WTC11 (cell line): ENCODE measurements at regions not wholly inside any gene's neighbourhood (a gene's known extent, or its start where the extent isn't known, plus 50 kb on each side); places are given as distances from the start of the nearest gene placed in this dataset.

Experiments used
- ATAC-seq: fragments of 200-7000 bp; cut with Tn5 transposase; 2 replicates; pipeline ENCODE4 v1.10.0; 2021; ENCODE audit warnings: mild to moderate bottlenecking, moderate library complexity
- CTCF ChIA-PET: fragments of 300-600 bp; sonication (Branson Sonifier 250); formaldehyde crosslinking; loops from one replicate; lab custom pipeline; 2021; ENCODE audit warnings: antibody characterized with exemption; lab: Charles Lee
- POLR2A ChIA-PET: fragments of 350-600 bp; sonication (Branson Sonifier 250); formaldehyde crosslinking; loops from one replicate; lab custom pipeline; 2021; ENCODE audit warnings: antibody characterized with exemption; lab: Charles Lee
- DNase-seq: peaks from one replicate; pipeline ENCODE4 v3.0.0; 2021; ENCODE audit warnings: low spot score
- H3K27ac Mint-ChIP-seq: 2 replicates; pipeline ENCODE4 v1.8.0; 2021; ENCODE audit warnings: mixed read lengths
- H3K27me3 Mint-ChIP-seq: 2 replicates; pipeline ENCODE4 v1.8.0; 2021; ENCODE audit warnings: low read depth, mild to moderate bottlenecking, moderate library complexity, mixed read lengths
- H3K36me3 Mint-ChIP-seq: 2 replicates; pipeline ENCODE4 v1.8.0; 2021; ENCODE audit warnings: mixed read lengths
- H3K4me1 Mint-ChIP-seq: 2 replicates; pipeline ENCODE4 v1.8.0; 2022; ENCODE audit warnings: mixed read lengths
- H3K4me3 Mint-ChIP-seq: 2 replicates; pipeline ENCODE4 v1.8.0; 2021; ENCODE audit warnings: mild to moderate bottlenecking, moderate library complexity, mixed read lengths
- H3K9me3 Mint-ChIP-seq: 2 replicates; pipeline ENCODE4 v1.8.0; 2021; ENCODE audit warnings: mixed read lengths
- CREB1 ChIP-seq: sonication (generic); formaldehyde crosslinking; IDR thresholded peaks from 2 replicates; pipeline ENCODE4 v1.8.0; 2023; ENCODE audit warnings: mild to moderate bottlenecking, missing genetic modification reagents
- ETV6 ChIP-seq: sonication (generic); formaldehyde crosslinking; IDR thresholded peaks from 2 replicates; pipeline ENCODE4 v1.8.1; 2022; ENCODE audit warnings: mild to moderate bottlenecking, missing genetic modification reagents
- GABPB1 ChIP-seq: sonication (generic); formaldehyde crosslinking; IDR thresholded peaks from 2 replicates; pipeline ENCODE4 v1.8.1; 2023; ENCODE audit warnings: mild to moderate bottlenecking, missing genetic modification reagents
- GTF2I ChIP-seq: fragments of 250-450 bp; sonication (Bioruptor Pico); conservative IDR thresholded peaks from 2 replicates; pipeline ENCODE4 v1.4.0; 2021; ENCODE audit warnings: mild to moderate bottlenecking
- JUN ChIP-seq: sonication (generic); formaldehyde crosslinking; IDR thresholded peaks from 2 replicates; pipeline ENCODE4 v1.8.0; 2023; ENCODE audit warnings: mild to moderate bottlenecking, missing genetic modification reagents
- MYBL2 ChIP-seq: sonication (generic); formaldehyde crosslinking; IDR thresholded peaks from 2 replicates; pipeline ENCODE4 v1.8.1; 2023; ENCODE audit warnings: mild to moderate bottlenecking, moderate library complexity, missing genetic modification reagents
- SMAD4 ChIP-seq: sonication (generic); formaldehyde crosslinking; IDR thresholded peaks from 2 replicates; pipeline ENCODE4 v1.8.0; 2022; ENCODE audit warnings: mild to moderate bottlenecking, missing genetic modification reagents
- TCF7 ChIP-seq: sonication (generic); formaldehyde crosslinking; IDR thresholded peaks from 2 replicates; pipeline ENCODE4 v1.8.0; 2022; ENCODE audit warnings: mild to moderate bottlenecking, low read depth, missing genetic modification reagents, moderate library complexity
- ZNF121 ChIP-seq: sonication (generic); formaldehyde crosslinking; IDR thresholded peaks from 2 replicates; pipeline ENCODE4 v1.8.0; 2023; ENCODE audit warnings: missing genetic modification reagents
- ZNF219 ChIP-seq: sonication (generic); formaldehyde crosslinking; IDR thresholded peaks from 2 replicates; pipeline ENCODE4 v1.8.0; 2023; ENCODE audit warnings: missing genetic modification reagents, mild to moderate bottlenecking, borderline replicate concordance
- ZNF317 ChIP-seq: sonication (generic); formaldehyde crosslinking; IDR thresholded peaks from 2 replicates; pipeline ENCODE4 v1.8.1; 2023; ENCODE audit warnings: low read depth, mild to moderate bottlenecking, moderate library complexity, missing genetic modification reagents, borderline replicate concordance
- ZNF396 ChIP-seq: fragments of 250-450 bp; sonication (Bioruptor Pico); IDR thresholded peaks from 2 replicates; pipeline ENCODE4 v1.8.0; 2021; ENCODE audit warnings: mild to moderate bottlenecking, moderate library complexity, borderline replicate concordance
- ZNF416 ChIP-seq: fragments of 250-450 bp; sonication (Bioruptor Pico); IDR thresholded peaks from 2 replicates; pipeline ENCODE4 v1.9.0; 2021; ENCODE audit warnings: mild to moderate bottlenecking, inconsistent platforms
- TF ChIP-seq, protein P1 (sequence below): sonication (generic); formaldehyde crosslinking; IDR thresholded peaks from 2 replicates; pipeline ENCODE4 v1.8.1; 2023; ENCODE audit warnings: mild to moderate bottlenecking, missing genetic modification reagents, borderline replicate concordance
- TF ChIP-seq, protein P2 (sequence below): fragments of 250-450 bp; sonication (Bioruptor Pico); conservative IDR thresholded peaks from 2 replicates; pipeline ENCODE4 v1.9.0; 2021; ENCODE audit warnings: mild to moderate bottlenecking
- TF ChIP-seq, protein P3 (sequence below): sonication (generic); formaldehyde crosslinking; IDR thresholded peaks from 2 replicates; pipeline ENCODE4 v1.8.0; 2022; ENCODE audit warnings: missing genetic modification reagents
- TF ChIP-seq, protein P4 (sequence below): sonication (generic); formaldehyde crosslinking; IDR thresholded peaks from 2 replicates; pipeline ENCODE4 v1.8.0; 2022; ENCODE audit warnings: mild to moderate bottlenecking, missing genetic modification reagents
- TF ChIP-seq, protein P5 (sequence below): fragments of 250-450 bp; sonication (Bioruptor Pico); IDR thresholded peaks from 2 replicates; pipeline ENCODE4 v2.1.2; 2022; ENCODE audit warnings: mild to moderate bottlenecking, moderate library complexity
- TF ChIP-seq, protein P6 (sequence below): sonication (generic); formaldehyde crosslinking; IDR thresholded peaks from 2 replicates; pipeline ENCODE4 v1.8.1; 2022; ENCODE audit warnings: missing genetic modification reagents, borderline replicate concordance

DNA sequence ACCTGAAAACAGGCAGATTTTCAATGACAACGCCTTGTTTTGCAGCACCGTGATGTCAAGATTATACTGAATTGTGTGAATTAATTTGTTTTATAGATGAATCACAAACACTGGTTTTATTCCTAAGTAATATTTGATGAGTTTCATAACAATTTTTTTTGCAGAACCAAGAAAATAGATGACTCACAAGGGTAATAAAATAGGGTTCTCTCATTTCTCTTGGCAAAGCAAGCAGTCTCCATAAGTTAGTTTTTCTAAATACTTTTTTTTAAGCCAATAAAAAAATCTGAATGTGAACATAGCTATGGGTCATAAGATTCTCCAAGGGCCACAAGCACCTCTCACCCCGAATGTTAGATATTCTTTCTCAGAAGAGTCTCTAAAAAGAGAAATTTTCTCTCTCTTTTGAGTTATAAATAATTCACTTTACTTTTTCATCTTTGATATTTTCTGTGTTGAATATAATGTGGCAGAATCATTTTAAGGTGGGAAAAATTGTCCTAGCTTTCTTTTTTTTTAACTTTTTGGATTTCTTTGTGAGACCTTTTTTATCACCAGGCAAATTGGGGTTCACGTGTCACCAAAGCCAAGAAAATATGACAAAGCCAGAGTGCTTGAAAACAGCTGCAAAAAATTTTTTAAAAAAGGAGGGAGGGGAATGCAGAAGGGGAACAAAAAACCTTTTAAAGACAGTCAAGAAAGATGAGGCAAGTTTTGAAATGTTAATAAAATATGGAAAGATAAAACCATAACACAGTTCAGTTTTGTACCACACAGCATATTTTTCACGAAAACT is 174.6 kb upstream of the DAPK1 start (continued):
- TF ChIP-seq, protein P1, sequence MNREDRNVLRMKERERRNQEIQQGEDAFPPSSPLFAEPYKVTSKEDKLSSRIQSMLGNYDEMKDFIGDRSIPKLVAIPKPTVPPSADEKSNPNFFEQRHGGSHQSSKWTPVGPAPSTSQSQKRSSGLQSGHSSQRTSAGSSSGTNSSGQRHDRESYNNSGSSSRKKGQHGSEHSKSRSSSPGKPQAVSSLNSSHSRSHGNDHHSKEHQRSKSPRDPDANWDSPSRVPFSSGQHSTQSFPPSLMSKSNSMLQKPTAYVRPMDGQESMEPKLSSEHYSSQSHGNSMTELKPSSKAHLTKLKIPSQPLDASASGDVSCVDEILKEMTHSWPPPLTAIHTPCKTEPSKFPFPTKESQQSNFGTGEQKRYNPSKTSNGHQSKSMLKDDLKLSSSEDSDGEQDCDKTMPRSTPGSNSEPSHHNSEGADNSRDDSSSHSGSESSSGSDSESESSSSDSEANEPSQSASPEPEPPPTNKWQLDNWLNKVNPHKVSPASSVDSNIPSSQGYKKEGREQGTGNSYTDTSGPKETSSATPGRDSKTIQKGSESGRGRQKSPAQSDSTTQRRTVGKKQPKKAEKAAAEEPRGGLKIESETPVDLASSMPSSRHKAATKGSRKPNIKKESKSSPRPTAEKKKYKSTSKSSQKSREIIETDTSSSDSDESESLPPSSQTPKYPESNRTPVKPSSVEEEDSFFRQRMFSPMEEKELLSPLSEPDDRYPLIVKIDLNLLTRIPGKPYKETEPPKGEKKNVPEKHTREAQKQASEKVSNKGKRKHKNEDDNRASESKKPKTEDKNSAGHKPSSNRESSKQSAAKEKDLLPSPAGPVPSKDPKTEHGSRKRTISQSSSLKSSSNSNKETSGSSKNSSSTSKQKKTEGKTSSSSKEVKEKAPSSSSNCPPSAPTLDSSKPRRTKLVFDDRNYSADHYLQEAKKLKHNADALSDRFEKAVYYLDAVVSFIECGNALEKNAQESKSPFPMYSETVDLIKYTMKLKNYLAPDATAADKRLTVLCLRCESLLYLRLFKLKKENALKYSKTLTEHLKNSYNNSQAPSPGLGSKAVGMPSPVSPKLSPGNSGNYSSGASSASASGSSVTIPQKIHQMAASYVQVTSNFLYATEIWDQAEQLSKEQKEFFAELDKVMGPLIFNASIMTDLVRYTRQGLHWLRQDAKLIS (CRISPR knock-in tag) = no peak
- TF ChIP-seq, protein P2, sequence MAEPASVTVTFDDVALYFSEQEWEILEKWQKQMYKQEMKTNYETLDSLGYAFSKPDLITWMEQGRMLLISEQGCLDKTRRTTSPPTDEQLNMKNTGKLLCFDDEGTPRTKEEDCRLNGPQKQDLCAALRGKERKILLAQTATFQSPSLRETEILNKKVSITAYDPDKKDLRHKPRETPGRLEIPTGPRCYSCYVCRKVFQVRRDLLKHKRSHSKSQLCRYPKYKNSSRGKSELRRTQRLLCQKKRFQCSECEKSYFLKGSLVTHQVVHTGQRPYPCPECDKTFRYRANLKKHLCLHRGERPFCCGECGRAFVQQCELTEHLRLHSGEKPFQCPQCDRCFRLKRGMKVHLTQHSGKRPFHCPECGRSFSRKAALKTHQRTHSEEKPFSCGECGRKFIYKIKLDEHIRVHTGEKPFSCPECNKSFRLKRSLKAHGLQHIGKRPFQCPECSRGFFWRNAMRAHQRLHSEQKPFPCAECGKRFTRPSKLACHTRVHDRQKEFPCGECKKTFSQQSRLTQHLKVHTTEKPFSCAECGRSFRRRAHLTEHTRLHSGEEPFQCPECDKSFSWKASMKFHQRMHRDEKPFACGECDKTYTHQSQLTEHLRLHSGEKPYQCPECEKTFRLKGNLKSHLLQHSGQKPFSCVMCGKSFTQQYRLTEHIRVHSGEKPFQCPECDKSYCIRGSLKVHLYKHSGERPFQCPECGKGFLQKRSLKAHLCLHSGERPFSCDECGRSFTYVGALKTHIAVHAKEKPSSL (CRISPR knock-in tag) = no peak
- TF ChIP-seq ZNF121 (CRISPR knock-in tag) (no peak), ZNF219 (no peak), CREB1 (no peak), ZNF396 (CRISPR knock-in tag) (no peak), JUN (CRISPR knock-in tag) (no peak), SMAD4 (no peak), ZNF416 (CRISPR knock-in tag) (no peak), ETV6 (CRISPR knock-in tag) (no peak)

DNA sequence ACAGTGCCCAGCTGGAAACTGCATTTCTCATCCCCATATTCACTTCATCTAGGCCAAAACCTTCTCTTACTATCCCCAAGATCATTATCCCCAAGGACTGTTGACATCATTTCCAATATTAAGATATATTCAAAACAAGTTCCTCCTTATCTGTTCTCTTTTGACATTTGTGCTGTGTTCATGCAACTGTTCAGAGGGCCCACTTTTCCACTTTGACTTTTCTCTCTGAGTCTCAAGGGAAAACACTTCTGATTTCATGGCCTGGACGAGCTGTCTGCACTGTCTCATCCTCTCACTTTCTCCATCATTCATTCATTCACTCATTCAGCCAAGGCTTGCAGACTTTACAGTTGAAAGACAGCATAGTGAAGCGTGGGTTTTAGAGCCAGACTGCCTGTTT is 173.7 kb upstream of the DAPK1 start:
- ChIA-PET POLR2A (no interaction called here), CTCF (interaction anchor here (1.0 kb wide), 2 partner anchors 14 to 835 kb away, joined by 3 read pairs; no protein-coding TSS in a partner anchor)
- TF ChIP-seq, protein P3, sequence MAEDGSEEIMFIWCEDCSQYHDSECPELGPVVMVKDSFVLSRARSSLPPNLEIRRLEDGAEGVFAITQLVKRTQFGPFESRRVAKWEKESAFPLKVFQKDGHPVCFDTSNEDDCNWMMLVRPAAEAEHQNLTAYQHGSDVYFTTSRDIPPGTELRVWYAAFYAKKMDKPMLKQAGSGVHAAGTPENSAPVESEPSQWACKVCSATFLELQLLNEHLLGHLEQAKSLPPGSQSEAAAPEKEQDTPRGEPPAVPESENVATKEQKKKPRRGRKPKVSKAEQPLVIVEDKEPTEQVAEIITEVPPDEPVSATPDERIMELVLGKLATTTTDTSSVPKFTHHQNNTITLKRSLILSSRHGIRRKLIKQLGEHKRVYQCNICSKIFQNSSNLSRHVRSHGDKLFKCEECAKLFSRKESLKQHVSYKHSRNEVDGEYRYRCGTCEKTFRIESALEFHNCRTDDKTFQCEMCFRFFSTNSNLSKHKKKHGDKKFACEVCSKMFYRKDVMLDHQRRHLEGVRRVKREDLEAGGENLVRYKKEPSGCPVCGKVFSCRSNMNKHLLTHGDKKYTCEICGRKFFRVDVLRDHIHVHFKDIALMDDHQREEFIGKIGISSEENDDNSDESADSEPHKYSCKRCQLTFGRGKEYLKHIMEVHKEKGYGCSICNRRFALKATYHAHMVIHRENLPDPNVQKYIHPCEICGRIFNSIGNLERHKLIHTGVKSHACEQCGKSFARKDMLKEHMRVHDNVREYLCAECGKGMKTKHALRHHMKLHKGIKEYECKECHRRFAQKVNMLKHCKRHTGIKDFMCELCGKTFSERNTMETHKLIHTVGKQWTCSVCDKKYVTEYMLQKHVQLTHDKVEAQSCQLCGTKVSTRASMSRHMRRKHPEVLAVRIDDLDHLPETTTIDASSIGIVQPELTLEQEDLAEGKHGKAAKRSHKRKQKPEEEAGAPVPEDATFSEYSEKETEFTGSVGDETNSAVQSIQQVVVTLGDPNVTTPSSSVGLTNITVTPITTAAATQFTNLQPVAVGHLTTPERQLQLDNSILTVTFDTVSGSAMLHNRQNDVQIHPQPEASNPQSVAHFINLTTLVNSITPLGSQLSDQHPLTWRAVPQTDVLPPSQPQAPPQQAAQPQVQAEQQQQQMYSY (CRISPR knock-in tag) = no peak
- TF ChIP-seq, protein P4, sequence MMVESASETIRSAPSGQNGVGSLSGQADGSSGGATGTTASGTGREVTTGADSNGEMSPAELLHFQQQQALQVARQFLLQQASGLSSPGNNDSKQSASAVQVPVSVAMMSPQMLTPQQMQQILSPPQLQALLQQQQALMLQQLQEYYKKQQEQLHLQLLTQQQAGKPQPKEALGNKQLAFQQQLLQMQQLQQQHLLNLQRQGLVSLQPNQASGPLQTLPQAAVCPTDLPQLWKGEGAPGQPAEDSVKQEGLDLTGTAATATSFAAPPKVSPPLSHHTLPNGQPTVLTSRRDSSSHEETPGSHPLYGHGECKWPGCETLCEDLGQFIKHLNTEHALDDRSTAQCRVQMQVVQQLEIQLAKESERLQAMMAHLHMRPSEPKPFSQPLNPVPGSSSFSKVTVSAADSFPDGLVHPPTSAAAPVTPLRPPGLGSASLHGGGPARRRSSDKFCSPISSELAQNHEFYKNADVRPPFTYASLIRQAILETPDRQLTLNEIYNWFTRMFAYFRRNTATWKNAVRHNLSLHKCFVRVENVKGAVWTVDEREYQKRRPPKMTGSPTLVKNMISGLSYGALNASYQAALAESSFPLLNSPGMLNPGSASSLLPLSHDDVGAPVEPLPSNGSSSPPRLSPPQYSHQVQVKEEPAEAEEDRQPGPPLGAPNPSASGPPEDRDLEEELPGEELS (CRISPR knock-in tag) = no peak
- TF ChIP-seq ZNF317 (CRISPR knock-in tag) (no peak), MYBL2 (CRISPR knock-in tag) (no peak), GABPB1 (CRISPR knock-in tag) (no peak), TCF7 (CRISPR knock-in tag) (no peak), GTF2I (CRISPR knock-in tag) (no peak)
- TF ChIP-seq, protein P5, sequence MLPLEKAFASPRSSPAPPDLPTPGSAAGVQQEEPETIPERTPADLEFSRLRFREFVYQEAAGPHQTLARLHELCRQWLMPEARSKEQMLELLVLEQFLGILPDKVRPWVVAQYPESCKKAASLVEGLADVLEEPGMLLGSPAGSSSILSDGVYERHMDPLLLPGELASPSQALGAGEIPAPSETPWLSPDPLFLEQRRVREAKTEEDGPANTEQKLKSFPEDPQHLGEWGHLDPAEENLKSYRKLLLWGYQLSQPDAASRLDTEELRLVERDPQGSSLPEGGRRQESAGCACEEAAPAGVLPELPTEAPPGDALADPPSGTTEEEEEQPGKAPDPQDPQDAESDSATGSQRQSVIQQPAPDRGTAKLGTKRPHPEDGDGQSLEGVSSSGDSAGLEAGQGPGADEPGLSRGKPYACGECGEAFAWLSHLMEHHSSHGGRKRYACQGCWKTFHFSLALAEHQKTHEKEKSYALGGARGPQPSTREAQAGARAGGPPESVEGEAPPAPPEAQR (CRISPR knock-in tag) = no peak
- TF ChIP-seq, protein P6, sequence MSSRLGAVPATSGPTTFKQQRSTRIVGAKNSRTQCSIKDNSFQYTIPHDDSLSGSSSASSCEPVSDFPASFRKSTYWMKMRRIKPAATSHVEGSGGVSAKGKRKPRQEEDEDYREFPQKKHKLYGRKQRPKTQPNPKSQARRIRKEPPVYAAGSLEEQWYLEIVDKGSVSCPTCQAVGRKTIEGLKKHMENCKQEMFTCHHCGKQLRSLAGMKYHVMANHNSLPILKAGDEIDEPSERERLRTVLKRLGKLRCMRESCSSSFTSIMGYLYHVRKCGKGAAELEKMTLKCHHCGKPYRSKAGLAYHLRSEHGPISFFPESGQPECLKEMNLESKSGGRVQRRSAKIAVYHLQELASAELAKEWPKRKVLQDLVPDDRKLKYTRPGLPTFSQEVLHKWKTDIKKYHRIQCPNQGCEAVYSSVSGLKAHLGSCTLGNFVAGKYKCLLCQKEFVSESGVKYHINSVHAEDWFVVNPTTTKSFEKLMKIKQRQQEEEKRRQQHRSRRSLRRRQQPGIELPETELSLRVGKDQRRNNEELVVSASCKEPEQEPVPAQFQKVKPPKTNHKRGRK (CRISPR knock-in tag) = no peak
- DNase-seq (no peak), ATAC-seq (no peak)
- peaks cover 18% of the 10 kb centered on the region for H3K9me3 Mint-ChIP-seq
- peaks cover 8% of the 10 kb centered on the region for H3K4me1 Mint-ChIP-seq
- peaks cover 4% of the 10 kb centered on the region; the same call in 1 of the 2 replicates for H3K36me3 Mint-ChIP-seq
- H3K4me3 Mint-ChIP-seq = no peak overlapping the region
- H3K27ac Mint-ChIP-seq = no peak overlapping the region
- H3K27me3 Mint-ChIP-seq = no peaks in the 10 kb centered on the region
